HepG2 (cell line): ENCODE measurements at regions not wholly inside any gene's neighbourhood (a gene's known extent, or its start where the extent isn't known, plus 50 kb on each side); places are given as distances from the start of the nearest gene placed in this dataset.
A peak's percentile ranks its signal among the peaks of the same experiment; 100 is the strongest.

Experiments
- ATAC-seq: fragments of 200-7000 bp; cut with Tn5 transposase; 3 replicates; pipeline ENCODE4 v1.9.1; 2020; ENCODE audit warnings: mild to moderate bottlenecking, moderate library complexity
- BruUV-seq: library from RNA; stranded (reverse); fragments of 400-500 nt; replicated peaks from 2 replicates; lab custom pipeline; 2021; lab: Mats Ljungman, UMichigan
- CTCF ChIA-PET: fragments of 300-600 bp; formaldehyde crosslinking; extraction: SDS; loops from one replicate; lab custom pipeline; 2021; ENCODE audit warnings: low total read pairs, inconsistent platforms, low intra/inter-chr PET ratio; lab: Yijun Ruan, JAX
- POLR2A ChIA-PET: fragments of 350-600 bp; sonication (Branson Sonifier 250); formaldehyde crosslinking; loops from one replicate; lab custom pipeline; 2020; ENCODE audit warnings: antibody characterized with exemption, inconsistent platforms; lab: Yijun Ruan, JAX
- DNase-seq: peaks from one replicate; pipeline ENCODE4 v3.0.0-alpha.2; 2015; ENCODE audit warnings: low spot score
- FAIRE-seq: peaks from 3 replicates; lab custom pipeline; 2011; peaks lifted over from hg19 to GRCh38; lab: Jason Lieb, UNC
- H2AFZ ChIP-seq: one replicate; pipeline ENCODE4 v1.6.1; 2011; ENCODE audit warnings: low read length, inconsistent platforms
- H3K27ac ChIP-seq: fragments of 300-600 bp; 3 replicates; pipeline ENCODE4 v1.8.0; 2011; ENCODE audit warnings: mixed run types, mild to moderate bottlenecking, mixed read lengths, low read length, inconsistent platforms; ENCODE audit not compliant: insufficient read depth; ENCODE audit errors: extremely low read length
- H3K27me3 ChIP-seq, 2 experiments: fragments of 200-600 bp in 1 of 2; 2 replicates in 1 of 2; 3 replicates in 1 of 2; pipeline versions ENCODE4 v1.6.0 to v1.8.0; 2011; ENCODE audit warnings: low read length in 2 of 2, mild to moderate bottlenecking in 2 of 2, moderate library complexity in 2 of 2, inconsistent platforms in 1 of 2; ENCODE audit not compliant: insufficient read depth in 2 of 2, control insufficient read depth in 1 of 2
- H3K36me3 ChIP-seq, 2 experiments: fragments of 200-600 bp in 1 of 2; replicated peaks in 1 of 2; 2 replicates in 1 of 2; 3 replicates in 1 of 2; pipeline versions ENCODE4 v1.5.1 to v1.8.0; 2011; ENCODE audit warnings: low read length in 2 of 2, inconsistent platforms in 1 of 2; ENCODE audit not compliant: insufficient read depth in 2 of 2, control insufficient read depth in 1 of 2
- H3K4me1 ChIP-seq: 2 replicates; pipeline ENCODE4 v1.5.1; 2012; ENCODE audit warnings: low read length, inconsistent platforms; ENCODE audit not compliant: insufficient read depth
- H3K4me2 ChIP-seq: 2 replicates; pipeline ENCODE4 v1.6.0; 2011; ENCODE audit warnings: low read depth, low read length, inconsistent platforms
- H3K4me3 ChIP-seq, 3 experiments: fragments of 200-600 bp in 1 of 3; sonication (generic), shearing (Covaris generic) in 1 of 3; replicated peaks in 1 of 3; 2 replicates each; pipeline ENCODE4 v1.5.1; 2011 to 2016; ENCODE audit warnings: low read length in 3 of 3, inconsistent platforms in 2 of 3, low read depth in 2 of 3, mild to moderate bottlenecking in 2 of 3, control low read depth in 1 of 3, mixed read lengths in 1 of 3; ENCODE audit not compliant: insufficient read depth in 1 of 3
- H3K79me2 ChIP-seq: one replicate; pipeline ENCODE4 v1.6.1; 2011; ENCODE audit warnings: low read length, inconsistent platforms; ENCODE audit not compliant: insufficient read depth
- H3K9ac ChIP-seq: 2 replicates; pipeline ENCODE4 v1.6.0; 2011; ENCODE audit warnings: mild to moderate bottlenecking, low read depth, low read length, inconsistent platforms; ENCODE audit not compliant: insufficient read depth
- H3K9me3 ChIP-seq: 2 replicates; pipeline ENCODE4 v1.5.1; 2012; ENCODE audit warnings: mild to moderate bottlenecking, low read length
- H4K20me1 ChIP-seq: 2 replicates; pipeline ENCODE4 v1.6.0; 2011; ENCODE audit warnings: inconsistent platforms, mild to moderate bottlenecking, low read length, moderate library complexity; ENCODE audit not compliant: insufficient read depth
- ASH2L ChIP-seq: fragments of 300-600, 200-600 bp; sonication (generic); IDR thresholded peaks from 2 replicates; pipeline ENCODE4 v1.7.0; 2017; ENCODE audit warnings: low read depth, mild to moderate bottlenecking, moderate library complexity, mixed read lengths, low read length; ENCODE audit not compliant: insufficient read length
- CEBPB ChIP-seq: IDR thresholded peaks from 2 replicates; pipeline ENCODE4 v1.6.1; 2011; ENCODE audit warnings: low read depth, low read length, improper control_type of control experiment, borderline replicate concordance
- ELF4 ChIP-seq: sonication (generic); formaldehyde crosslinking; IDR thresholded peaks from 2 replicates; pipeline ENCODE4 v1.5.0; 2020; ENCODE audit warnings: missing genetic modification reagents, mild to moderate bottlenecking, moderate library complexity, borderline replicate concordance
- GLI4 ChIP-seq: sonication (generic); formaldehyde crosslinking; IDR thresholded peaks from 2 replicates; pipeline ENCODE4 v1.5.1; 2020; ENCODE audit warnings: missing genetic modification reagents, mild to moderate bottlenecking, moderate library complexity, borderline replicate concordance
- HDAC6 ChIP-seq: fragments of 200-600 bp; sonication (generic); IDR thresholded peaks from 2 replicates; pipeline ENCODE4 v1.7.0; 2017; ENCODE audit warnings: mild to moderate bottlenecking, antibody characterized with exemption, low read length, low read depth
- HMGA1 ChIP-seq: sonication (generic); formaldehyde crosslinking; conservative IDR thresholded peaks from 2 replicates; pipeline ENCODE4 v1.4.0; 2020; ENCODE audit warnings: missing genetic modification reagents
- ISX ChIP-seq: sonication (generic); formaldehyde crosslinking; conservative IDR thresholded peaks from 2 replicates; pipeline ENCODE4 v1.5.0; 2020; ENCODE audit warnings: missing genetic modification reagents
- NPAS2 ChIP-seq: sonication (generic); formaldehyde crosslinking; IDR thresholded peaks from 2 replicates; pipeline ENCODE4 v1.8.0; 2022; ENCODE audit warnings: mild to moderate bottlenecking, missing genetic modification reagents, borderline replicate concordance
- NRL ChIP-seq: sonication (generic); formaldehyde crosslinking; IDR thresholded peaks from 2 replicates; pipeline ENCODE4 v1.5.0; 2020; ENCODE audit warnings: missing genetic modification reagents, mild to moderate bottlenecking, moderate library complexity, borderline replicate concordance
- PLSCR1 ChIP-seq: sonication (generic); formaldehyde crosslinking; IDR thresholded peaks from 2 replicates; pipeline ENCODE4 v1.5.0; 2020; ENCODE audit warnings: missing genetic modification reagents, mild to moderate bottlenecking, borderline replicate concordance
- RARA ChIP-seq: IDR thresholded peaks from 2 replicates; pipeline ENCODE4 v1.6.1; 2016; ENCODE audit warnings: missing genetic modification reagents, missing compliant biosample characterization
- TARDBP ChIP-seq: sonication (generic); formaldehyde crosslinking; IDR thresholded peaks from 2 replicates; pipeline ENCODE4 v1.8.0; 2022; ENCODE audit warnings: mild to moderate bottlenecking, missing genetic modification reagents
- TBP ChIP-seq: sonication (generic); formaldehyde crosslinking; IDR thresholded peaks from 2 replicates; pipeline ENCODE4 v1.5.0; 2020; ENCODE audit warnings: missing genetic modification reagents
- ZC3H13 ChIP-seq: sonication (generic); formaldehyde crosslinking; IDR thresholded peaks from 2 replicates; pipeline ENCODE4 v1.8.1; 2023; ENCODE audit warnings: mild to moderate bottlenecking, missing genetic modification reagents, moderate library complexity
- ZFP62 ChIP-seq: sonication (generic); formaldehyde crosslinking; IDR thresholded peaks from 2 replicates; pipeline ENCODE4 v1.4.0; 2020; ENCODE audit warnings: missing genetic modification reagents
- ZFY ChIP-seq: sonication (generic); formaldehyde crosslinking; IDR thresholded peaks from 2 replicates; pipeline ENCODE4 v1.4.0; 2020; ENCODE audit warnings: missing genetic modification reagents
- ZFYVE20 ChIP-seq: sonication (generic); formaldehyde crosslinking; IDR thresholded peaks from 2 replicates; pipeline ENCODE4 v1.8.0; 2023; ENCODE audit warnings: low read depth, mild to moderate bottlenecking, moderate library complexity, missing genetic modification reagents, borderline replicate concordance
- ZNF317 ChIP-seq: sonication (generic); formaldehyde crosslinking; IDR thresholded peaks from 2 replicates; pipeline ENCODE4 v1.5.0; 2020; ENCODE audit warnings: mild to moderate bottlenecking, missing genetic modification reagents
- WGBS: methylation state at CpG from one replicate; pipeline ENCODE4 v1.1.6; 2017; ENCODE audit warnings: low lambda C conversion rate; 5-methylcytosine and 5-hydroxymethylcytosine counted together
- in situ Hi-C: cut with HindIII; loops from 2 replicates; pipeline ENCODE4 v1.10.0; 2017; ENCODE audit warnings: low pct_unique_long_range_greater_than_20kb; ENCODE audit not compliant: extremely low pct_ligation_motif_present
- intact Hi-C: fragments of 100-400 bp; cut with micrococcal nuclease; formaldehyde crosslinking; loops from one replicate; pipeline ENCODE4 v1.10.0; 2022; ENCODE audit not compliant: unreplicated experiment
- TF ChIP-seq, protein P1 (sequence below): sonication (generic); formaldehyde crosslinking; IDR thresholded peaks from 2 replicates; pipeline ENCODE4 v1.5.1; 2020; ENCODE audit warnings: mild to moderate bottlenecking, missing genetic modification reagents
- TF ChIP-seq, protein P2 (sequence below): fragments of 450-650 bp; IDR thresholded peaks from 2 replicates; pipeline ENCODE4 v1.6.1; 2016

DNA sequence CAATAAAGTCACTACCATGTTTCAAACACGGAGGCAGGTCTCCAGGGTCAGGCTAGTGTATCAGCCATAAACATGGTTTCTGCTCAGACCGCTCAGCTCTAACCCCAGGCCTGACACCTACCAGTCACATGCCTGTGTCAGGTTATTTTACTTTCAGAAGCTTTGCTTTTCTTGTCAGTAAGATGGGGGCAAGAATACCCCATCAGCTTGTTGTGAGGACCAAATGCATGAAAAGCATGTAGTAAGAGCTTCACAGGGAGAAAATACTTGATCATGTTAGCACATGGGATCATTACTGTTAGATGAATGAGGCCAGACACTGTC is 65.2 kb upstream of the PIM1 start:
- no TSS peak for BruUV-seq
- H4K20me1 ChIP-seq = no peaks in the 10 kb centered on the region
- H3K36me3 ChIP-seq = no peaks in the 10 kb centered on the region
- peaks cover 96% of the 10 kb centered on the region for H3K4me1 ChIP-seq
- DNase-seq (no peak), ATAC-seq (peak; percentile 43), FAIRE-seq (no peak)
- H2AFZ ChIP-seq = no peak overlapping the region
- 9% methylated on average over 2 of the region's 2 CpGs for WGBS
- H3K79me2 ChIP-seq = no peaks in the 10 kb centered on the region
- peak overlapping the region; percentile 89 for H3K27ac ChIP-seq
- peak overlapping the region; percentile 96 for H3K4me2 ChIP-seq
- H3K9ac ChIP-seq = peak overlapping the region; percentile 82
- H3K27me3 ChIP-seq = no peaks in the 10 kb centered on the region
- ChIA-PET POLR2A (interaction anchor here (0.8 to 5.9 kb wide), 16 partner anchors 11 to 496 kb away, joined by 3 to 132 read pairs (median 4); partner anchors contain the start of gene PIM1), CTCF (no interaction called here)
- H3K4me3 ChIP-seq = peak overlapping the region in 1 of 3 experiments; percentile 38; a peak in 1 of 6 replicates
- no peaks in the 10 kb centered on the region for H3K9me3 ChIP-seq
- in situ Hi-C loops = loop anchor here (5.0 kb wide), 1 partner anchor 52 kb away; no protein-coding TSS in a partner anchor
- intact Hi-C loops = loop anchor here (1.0 kb wide), 3 partner anchors 24 to 68 kb away; no protein-coding TSS in a partner anchor
- TF ChIP-seq HDAC6 (no peak), GLI4 (CRISPR knock-in tag) (0 out of 2 replicates have a peak, but pooled peaks have one; percentile 52), ZFP62 (CRISPR knock-in tag) (0 out of 2 replicates have a peak, but pooled peaks have one; percentile 42), CEBPB (no peak), ASH2L (peak; percentile 84), NRL (CRISPR knock-in tag) (no peak), ELF4 (CRISPR knock-in tag) (peak; percentile 44; the same call in 1 of the 2 replicates), RARA (CRISPR knock-in tag) (no peak), ISX (CRISPR knock-in tag) (peak; percentile 57; the same call in 1 of the 2 replicates), PLSCR1 (no peak), TARDBP (no peak), NPAS2 (CRISPR knock-in tag) (no peak), ZFY (peak; percentile 53; the same call in 1 of the 2 replicates), ZFYVE20 (no peak), HMGA1 (CRISPR knock-in tag) (no peak), TBP (0 out of 2 replicates have a peak, but pooled peaks have one; percentile 58), ZC3H13 (CRISPR knock-in tag) (0 out of 2 replicates have a peak, but pooled peaks have one; percentile 49), ZNF317 (peak; percentile 20; the same call in 1 of the 2 replicates)
- TF ChIP-seq, protein P1, sequence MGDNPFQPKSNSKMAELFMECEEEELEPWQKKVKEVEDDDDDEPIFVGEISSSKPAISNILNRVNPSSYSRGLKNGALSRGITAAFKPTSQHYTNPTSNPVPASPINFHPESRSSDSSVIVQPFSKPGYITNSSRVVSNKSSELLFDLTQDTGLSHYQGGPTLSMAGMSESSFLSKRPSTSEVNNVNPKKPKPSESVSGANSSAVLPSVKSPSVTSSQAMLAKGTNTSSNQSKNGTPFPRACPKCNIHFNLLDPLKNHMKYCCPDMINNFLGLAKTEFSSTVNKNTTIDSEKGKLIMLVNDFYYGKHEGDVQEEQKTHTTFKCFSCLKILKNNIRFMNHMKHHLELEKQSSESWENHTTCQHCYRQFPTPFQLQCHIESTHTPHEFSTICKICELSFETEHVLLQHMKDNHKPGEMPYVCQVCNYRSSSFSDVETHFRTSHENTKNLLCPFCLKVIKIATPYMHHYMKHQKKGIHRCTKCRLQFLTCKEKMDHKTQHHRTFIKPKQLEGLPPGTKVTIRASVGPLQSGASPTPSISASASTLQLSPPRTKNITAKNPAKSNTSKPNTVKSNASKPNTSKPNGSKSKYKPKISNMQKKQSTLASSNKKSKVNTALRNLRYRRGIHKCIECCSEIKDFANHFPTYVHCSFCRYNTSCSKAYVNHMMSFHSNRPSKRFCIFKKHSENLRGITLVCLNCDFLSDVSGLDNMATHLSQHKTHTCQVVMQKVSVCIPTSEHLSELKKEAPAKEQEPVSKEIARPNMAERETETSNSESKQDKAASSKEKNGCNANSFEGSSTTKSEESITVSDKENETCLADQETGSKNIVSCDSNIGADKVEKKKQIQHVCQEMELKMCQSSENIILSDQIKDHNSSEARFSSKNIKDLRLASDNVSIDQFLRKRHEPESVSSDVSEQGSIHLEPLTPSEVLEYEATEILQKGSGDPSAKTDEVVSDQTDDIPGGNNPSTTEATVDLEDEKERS = no peak
- TF ChIP-seq, protein P2, sequence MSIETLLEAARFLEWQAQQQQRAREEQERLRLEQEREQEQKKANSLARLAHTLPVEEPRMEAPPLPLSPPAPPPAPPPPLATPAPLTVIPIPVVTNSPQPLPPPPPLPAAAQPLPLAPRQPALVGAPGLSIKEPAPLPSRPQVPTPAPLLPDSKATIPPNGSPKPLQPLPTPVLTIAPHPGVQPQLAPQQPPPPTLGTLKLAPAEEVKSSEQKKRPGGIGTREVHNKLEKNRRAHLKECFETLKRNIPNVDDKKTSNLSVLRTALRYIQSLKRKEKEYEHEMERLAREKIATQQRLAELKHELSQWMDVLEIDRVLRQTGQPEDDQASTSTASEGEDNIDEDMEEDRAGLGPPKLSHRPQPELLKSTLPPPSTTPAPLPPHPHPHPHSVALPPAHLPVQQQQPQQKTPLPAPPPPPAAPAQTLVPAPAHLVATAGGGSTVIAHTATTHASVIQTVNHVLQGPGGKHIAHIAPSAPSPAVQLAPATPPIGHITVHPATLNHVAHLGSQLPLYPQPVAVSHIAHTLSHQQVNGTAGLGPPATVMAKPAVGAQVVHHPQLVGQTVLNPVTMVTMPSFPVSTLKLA = 0 out of 2 replicates have a peak, but pooled peaks have one; percentile 0
